Brain microvascular endothelial cell (primary cell): ENCODE measurements at regions not wholly inside any gene's neighbourhood (a gene's known extent, or its start where the extent isn't known, plus 50 kb on each side); places are given as distances from the start of the nearest gene placed in this dataset.

Experiments
- DNase-seq: peaks from one replicate; pipeline ENCODE4 v3.0.0-alpha.2; 2020
- H3K27ac ChIP-seq: fragments of 250-450 bp; sonication (Bioruptor Pico); 2 replicates; pipeline ENCODE4 v1.5.1; 2020; ENCODE audit warnings: mild to moderate bottlenecking, moderate library complexity
- H3K27me3 ChIP-seq: fragments of 250-450 bp; sonication (Bioruptor Pico); replicated peaks from 2 replicates; pipeline ENCODE4 v1.5.1; 2020; ENCODE audit warnings: mild to moderate bottlenecking
- H3K36me3 ChIP-seq: fragments of 250-450 bp; sonication (Bioruptor Pico); replicated peaks from 2 replicates; pipeline ENCODE4 v1.5.1; 2020; ENCODE audit warnings: mild to moderate bottlenecking
- H3K4me3 ChIP-seq: 2 replicates; pipeline ENCODE4 v1.5.1; 2011; ENCODE audit warnings: low read depth, mild to moderate bottlenecking, control low read depth, low read length, moderate library complexity
- CTCF ChIP-seq: IDR thresholded peaks from 2 replicates; pipeline ENCODE4 v1.5.1; 2011; ENCODE audit warnings: low read depth, mild to moderate bottlenecking, moderate library complexity, low read length, control low read depth, inconsistent platforms; ENCODE audit errors: missing control alignments
- in situ Hi-C: cut with HindIII; loops from 2 replicates; pipeline ENCODE4 v1.10.0; 2017; ENCODE audit warnings: low sequenced_read_pairs, low pct_ligation_motif_present

- Histone ChIP-seq H3K36me3 (no peaks in the 10 kb centered on the region), H3K27me3 (no peaks in the 10 kb centered on the region), H3K4me3 (no peak overlapping the region), H3K27ac (no peak overlapping the region)
- in situ Hi-C loops, result no loop called here
- TF ChIP-seq CTCF, result no peak
- DNase-seq, result no peak
These were observed 513.5 kb downstream of the TFAP2A start for GRCh38 chr6:9901376-9901775.

GRCh38 chr6:9896806-9897205 is 518.1 kb downstream of the TFAP2A start:
- no peak for DNase-seq
- Histone ChIP-seq H3K27ac (no peak overlapping the region), H3K27me3 (no peaks in the 10 kb centered on the region), H3K36me3 (no peaks in the 10 kb centered on the region), H3K4me3 (no peak overlapping the region)
- in situ Hi-C loops, result no loop called here
- TF ChIP-seq CTCF, result no peak

- no peak overlapping the region for H3K4me3 ChIP-seq
- TF ChIP-seq CTCF, result no peak
- H3K36me3 ChIP-seq, result no peaks in the 10 kb centered on the region
- DNase-seq, result no peak
- H3K27me3 ChIP-seq, result no peaks in the 10 kb centered on the region
- in situ Hi-C loops, result no loop called here
- H3K27ac ChIP-seq, result no peak overlapping the region
These were observed 524.0 kb downstream of the TFAP2A start for GRCh38 chr6:9890893-9891292.

- Histone ChIP-seq H3K4me3 (no peak overlapping the region), H3K27ac (no peak overlapping the region), H3K27me3 (no peaks in the 10 kb centered on the region), H3K36me3 (no peaks in the 10 kb centered on the region)
- DNase-seq, result no peak
- TF ChIP-seq CTCF, result no peak
- in situ Hi-C loops, result no loop called here
These were observed 524.4 kb downstream of the TFAP2A start for GRCh38 chr6:9890469-9890868.

- Histone ChIP-seq H3K27ac (no peak overlapping the region), H3K27me3 (no peaks in the 10 kb centered on the region), H3K4me3 (no peak overlapping the region), H3K36me3 (no peaks in the 10 kb centered on the region)
- TF ChIP-seq CTCF, result no peak
- no peak for DNase-seq
- in situ Hi-C loops, result no loop called here
These were observed 536.3 kb downstream of the TFAP2A start for GRCh38 chr6:9878535-9878934.

- DNase-seq, result no peak
- Histone ChIP-seq H3K36me3 (no peaks in the 10 kb centered on the region), H3K4me3 (no peak overlapping the region), H3K27ac (no peak overlapping the region), H3K27me3 (no peaks in the 10 kb centered on the region)
- TF ChIP-seq CTCF, result no peak
- in situ Hi-C loops, result no loop called here
These were observed 539.1 kb downstream of the TFAP2A start for GRCh38 chr6:9875605-9876353.
